H54 (cell line): ENCODE measurements at regions not wholly inside any gene's neighbourhood (a gene's known extent, or its start where the extent isn't known, plus 50 kb on each side); places are given as distances from the start of the nearest gene placed in this dataset.

ENCODE experiments used
- DNase-seq: peaks from one replicate; pipeline ENCODE4 v3.0.0; 2011; ENCODE audit warnings: low spot score, mixed read lengths; ENCODE audit not compliant: insufficient read length
- FAIRE-seq: peaks from 3 replicates; lab custom pipeline; 2011; peaks lifted over from hg19 to GRCh38; lab: Jason Lieb, UNC
- POLR2A ChIP-seq: IDR thresholded peaks from 2 replicates; pipeline ENCODE4 v1.6.1; 2011; ENCODE audit warnings: low read depth, mild to moderate bottlenecking, low read length

DNA sequence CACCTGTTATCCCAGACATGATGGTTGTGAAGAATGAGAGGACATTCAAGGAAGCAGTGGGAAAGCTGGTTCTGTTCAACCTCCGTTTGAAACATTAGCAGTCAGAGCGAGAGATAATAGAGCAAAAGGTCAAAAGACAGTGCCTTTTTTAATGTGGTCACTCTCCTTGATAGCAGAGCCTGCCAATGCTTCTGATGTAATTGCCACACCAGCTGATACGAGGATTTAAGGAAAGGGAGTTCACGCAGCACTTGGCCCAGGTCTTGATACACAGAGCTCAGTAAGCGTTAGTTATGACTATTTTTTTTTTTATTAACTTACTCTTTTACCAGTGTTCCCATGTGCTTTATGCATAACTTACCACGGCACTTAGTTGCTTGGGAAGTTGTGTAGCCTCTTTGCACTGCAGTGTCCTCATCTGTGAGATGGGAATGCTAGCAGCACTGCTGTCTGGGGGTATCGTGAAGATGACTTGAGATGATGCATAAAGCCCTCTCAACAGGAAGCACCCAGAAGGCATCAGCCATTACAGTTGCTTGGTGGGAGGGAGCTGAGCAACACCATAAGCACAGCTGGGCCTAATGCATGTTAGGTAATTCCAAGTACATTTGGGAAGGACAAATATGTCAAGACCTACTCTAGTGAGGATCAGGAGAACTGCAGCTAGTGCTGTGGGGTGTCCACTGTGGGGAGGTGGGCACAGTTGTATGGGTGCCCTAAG lies 123.3 kb upstream of the RASGRP1 start:
- no peak for FAIRE-seq
- no peak for DNase-seq
- TF ChIP-seq POLR2A: no peak

DNA sequence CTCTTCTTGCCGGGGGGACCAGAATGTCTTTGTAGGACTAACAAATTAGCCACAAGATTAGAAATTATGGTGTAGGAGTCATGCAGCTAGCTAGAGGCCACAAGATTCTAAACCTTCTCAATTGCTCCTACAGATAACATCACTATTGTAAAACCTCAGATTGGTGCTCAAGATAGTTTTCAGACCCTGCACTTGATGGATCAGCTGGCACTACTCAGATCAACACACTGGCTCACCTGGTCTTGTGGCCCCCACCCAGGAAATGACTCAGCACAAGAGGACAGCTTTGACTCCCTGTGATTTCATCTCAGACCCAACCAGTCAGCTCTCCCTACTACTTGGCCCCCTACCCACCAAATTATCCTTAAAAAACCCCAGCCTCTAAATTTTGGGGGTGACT lies 124.1 kb upstream of the RASGRP1 start:
- no peak for TF ChIP-seq POLR2A
- DNase-seq: no peak
- no peak for FAIRE-seq

DNA sequence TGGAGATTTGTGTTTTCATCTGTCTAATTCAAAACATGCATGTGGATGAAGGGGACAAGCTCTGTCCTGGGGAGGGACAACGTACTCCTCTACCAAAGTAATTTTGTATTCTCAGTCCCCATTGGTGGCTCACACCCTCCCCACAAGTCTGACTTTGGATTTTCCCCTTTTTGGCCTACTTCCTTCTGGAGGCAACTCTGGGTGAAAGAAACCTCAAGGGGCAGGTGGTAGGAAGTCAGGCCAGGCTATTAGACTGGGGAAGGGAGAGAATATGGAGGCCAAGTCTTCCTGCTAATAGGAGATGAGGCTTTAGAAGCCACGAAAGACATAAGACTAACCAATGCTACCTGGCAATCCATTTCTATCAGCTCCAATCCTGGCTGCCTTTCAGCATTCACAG lies 124.9 kb upstream of the RASGRP1 start:
- no peak for TF ChIP-seq POLR2A
- no peak for DNase-seq
- FAIRE-seq: no peak

DNA sequence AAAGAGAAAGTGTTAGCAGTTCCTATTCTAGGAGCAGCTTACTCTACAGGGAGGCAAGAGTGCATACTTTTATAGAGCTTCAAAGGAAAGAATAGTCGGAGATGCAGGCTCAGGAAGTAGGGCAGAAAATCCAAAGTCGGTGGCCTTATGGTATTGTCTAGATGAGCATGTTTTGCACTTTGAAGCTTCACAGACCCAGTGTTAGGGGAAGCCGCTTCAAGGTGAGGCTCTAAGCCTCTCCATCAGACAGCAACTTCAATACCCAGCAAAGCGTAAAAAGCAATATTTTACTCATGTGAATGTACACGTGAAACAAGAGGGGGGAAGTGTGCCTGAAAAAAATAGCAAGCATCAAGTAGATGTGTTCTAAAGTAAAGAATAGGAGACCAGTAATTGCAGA lies 125.6 kb upstream of the RASGRP1 start:
- TF ChIP-seq POLR2A: no peak
- FAIRE-seq: no peak
- DNase-seq: no peak

DNA sequence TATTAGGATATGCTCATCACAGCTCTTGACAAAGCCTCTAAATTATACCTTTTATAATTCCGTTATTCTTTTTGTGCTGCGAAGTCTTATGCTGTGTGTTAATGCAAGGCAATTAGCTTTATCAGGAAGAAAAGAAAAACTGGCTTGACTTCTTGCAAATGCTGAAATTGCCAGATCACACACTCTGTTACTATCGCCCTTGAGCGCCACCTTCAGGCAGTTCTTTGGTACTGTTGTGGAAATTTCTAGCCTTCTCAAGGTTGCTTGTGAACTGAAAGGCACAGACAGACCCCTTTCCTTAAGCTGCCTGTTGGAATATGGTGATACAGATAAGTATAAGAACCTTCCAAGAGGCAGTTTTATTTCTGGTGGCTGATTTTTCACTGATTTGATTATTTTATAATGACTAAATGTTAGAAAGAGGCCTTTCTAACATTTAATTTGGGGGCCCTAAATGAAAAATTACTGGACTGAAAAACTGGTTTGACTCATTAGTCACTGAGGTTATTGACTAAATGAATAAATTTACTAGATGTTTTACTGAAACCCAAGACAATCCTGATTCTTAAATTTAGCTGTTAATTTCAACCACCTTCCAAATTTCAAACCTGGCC lies 126.2 kb upstream of the RASGRP1 start:
- DNase-seq: no peak
- FAIRE-seq: peak; percentile 83
- TF ChIP-seq POLR2A: no peak

DNA sequence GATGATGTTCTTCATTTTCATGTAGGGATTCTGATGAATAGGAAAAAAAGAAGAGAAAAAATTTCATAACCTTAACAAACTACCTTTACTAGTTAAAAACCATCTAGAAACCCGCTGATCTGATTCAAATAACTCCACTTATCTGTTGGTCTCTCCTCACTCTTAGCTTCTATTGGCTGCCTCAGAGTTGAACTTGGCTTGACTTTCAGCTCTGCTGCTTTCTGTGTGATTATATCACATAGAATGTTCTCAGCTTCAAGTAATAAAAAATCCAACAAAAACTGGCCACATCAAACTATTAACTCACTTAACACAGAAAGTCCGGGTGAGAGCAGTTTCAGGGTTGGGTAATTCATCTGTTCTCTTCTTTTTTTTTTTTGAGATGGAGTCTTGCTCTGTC lies 126.8 kb upstream of the RASGRP1 start:
- no peak for TF ChIP-seq POLR2A
- DNase-seq (no peak), FAIRE-seq (no peak)

DNA sequence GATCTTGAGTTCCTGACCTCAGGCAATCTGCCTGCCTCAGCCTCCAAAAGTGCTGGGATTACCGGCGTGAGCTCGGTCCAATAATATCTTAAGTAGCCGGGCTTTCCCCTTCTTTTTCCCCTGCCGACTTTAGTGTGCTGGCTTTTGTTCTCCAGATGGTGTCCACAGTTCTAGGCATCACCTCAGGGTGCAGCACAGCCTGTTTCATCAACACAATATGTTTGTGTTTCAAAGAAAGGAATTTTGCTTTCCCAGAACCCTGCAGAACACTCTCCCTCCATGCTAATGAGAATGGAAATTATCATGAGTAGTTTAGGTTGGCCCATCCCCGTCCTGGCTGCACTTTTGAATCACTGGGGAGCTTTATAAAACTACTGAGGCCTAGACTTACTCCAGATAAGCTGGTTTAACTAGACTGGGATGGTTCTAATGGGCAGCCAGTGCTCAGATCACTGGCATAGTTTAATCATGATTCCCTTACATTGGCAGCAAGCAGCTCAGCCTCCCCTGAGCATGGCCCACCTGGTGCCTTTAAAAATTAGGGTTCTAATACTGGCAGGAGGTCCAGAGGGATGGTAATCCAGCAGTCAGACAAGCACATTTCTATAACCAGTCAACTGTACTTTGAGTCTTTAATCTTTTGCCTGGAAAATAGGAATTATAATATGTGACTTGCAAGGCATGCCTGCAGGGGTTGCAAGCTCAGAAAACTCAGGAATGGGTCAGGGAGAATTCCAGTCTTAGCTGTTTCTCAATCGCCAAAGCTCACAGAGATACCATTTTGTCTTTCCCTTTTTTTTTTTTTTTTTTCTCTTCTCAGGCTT lies 127.6 kb upstream of the RASGRP1 start:
- FAIRE-seq: no peak
- TF ChIP-seq POLR2A: no peak
- DNase-seq: no peak

DNA sequence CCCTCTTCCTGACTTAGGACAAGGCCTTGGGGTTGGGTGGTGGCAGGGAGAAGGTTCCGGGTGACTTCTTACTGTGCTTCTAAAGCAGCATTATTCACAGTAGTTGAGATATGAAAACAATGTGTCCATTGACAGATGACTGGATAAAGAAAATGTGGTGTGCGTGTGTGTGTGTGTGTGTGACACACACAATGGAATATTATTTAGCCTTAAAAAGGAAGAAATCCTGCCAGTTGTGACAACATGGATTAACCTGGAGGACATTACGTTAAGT lies 128.1 kb upstream of the RASGRP1 start:
- no peak for TF ChIP-seq POLR2A
- no peak for FAIRE-seq
- no peak for DNase-seq

DNA sequence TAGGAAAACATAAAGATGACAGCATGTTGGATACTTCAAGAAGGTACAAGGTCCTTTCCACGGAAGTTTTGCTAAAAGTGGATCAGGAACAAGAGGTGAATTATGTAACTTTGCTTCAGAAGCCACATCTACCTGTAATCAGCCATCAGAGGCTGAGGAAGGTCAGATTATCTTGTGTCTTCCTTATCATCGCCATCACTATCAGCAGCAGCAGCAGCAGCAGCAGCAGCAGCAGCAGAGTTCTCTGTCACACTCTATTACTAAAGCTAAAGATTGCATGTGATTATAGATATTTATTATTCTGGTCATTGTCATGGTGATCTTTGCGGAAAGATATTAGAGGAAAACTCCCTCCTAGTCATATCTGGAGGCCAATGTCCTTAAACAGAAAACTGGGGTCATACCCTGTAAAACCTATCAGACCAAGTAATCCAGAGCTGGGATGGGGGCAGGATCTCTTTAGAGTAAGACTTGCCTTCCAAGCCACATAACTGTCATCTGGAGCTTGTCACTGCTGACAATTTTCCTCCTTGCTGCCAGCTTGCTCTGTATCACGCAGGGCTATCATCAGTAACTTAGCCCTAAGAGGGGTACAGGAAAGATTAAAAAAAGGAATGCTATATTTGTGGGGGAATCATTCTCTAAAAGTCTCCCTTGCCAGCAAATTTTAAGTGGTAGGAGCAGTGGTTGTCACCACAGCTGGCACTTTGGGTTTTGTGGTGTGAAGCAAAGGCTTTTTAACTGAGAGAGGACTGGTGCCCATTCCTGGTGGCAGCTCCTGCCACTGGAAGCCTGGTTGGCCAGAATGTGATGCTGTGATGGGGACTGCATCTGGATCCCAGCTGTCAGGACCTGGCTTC lies 130.9 kb upstream of the RASGRP1 start:
- no peak for TF ChIP-seq POLR2A
- DNase-seq (no peak), FAIRE-seq (no peak)

DNA sequence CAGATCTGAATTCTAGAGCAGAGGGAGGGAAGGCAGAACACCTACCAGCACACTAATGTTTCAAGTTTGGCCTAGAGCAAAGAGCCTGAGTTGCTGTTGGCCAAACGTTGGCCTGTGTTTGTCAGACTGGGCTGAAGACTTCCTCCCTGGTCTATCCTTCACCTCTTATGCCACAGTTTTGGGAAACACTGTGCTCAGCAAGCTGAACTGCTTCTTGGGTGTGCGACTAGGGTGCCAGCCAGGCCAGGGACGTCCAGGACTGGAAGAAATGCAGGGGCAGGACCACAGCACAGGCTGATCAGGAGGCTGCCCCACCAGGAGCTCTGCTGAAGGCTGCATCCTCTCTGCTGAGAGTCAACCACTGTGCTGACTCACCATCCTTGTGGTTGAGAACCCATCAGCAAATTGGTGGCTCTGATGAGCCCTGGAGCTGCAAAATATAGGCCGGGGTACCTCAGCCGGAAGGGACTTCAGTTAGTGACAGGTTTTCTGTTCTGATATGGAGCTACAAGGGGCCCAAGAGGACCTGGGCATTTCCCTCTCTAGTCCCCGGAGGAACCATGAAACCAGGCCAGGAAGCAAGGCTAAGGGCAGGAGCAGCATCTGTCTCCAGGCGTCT lies 131.6 kb upstream of the RASGRP1 start:
- peak; percentile 28 for DNase-seq
- no peak for FAIRE-seq
- TF ChIP-seq POLR2A: no peak

DNA sequence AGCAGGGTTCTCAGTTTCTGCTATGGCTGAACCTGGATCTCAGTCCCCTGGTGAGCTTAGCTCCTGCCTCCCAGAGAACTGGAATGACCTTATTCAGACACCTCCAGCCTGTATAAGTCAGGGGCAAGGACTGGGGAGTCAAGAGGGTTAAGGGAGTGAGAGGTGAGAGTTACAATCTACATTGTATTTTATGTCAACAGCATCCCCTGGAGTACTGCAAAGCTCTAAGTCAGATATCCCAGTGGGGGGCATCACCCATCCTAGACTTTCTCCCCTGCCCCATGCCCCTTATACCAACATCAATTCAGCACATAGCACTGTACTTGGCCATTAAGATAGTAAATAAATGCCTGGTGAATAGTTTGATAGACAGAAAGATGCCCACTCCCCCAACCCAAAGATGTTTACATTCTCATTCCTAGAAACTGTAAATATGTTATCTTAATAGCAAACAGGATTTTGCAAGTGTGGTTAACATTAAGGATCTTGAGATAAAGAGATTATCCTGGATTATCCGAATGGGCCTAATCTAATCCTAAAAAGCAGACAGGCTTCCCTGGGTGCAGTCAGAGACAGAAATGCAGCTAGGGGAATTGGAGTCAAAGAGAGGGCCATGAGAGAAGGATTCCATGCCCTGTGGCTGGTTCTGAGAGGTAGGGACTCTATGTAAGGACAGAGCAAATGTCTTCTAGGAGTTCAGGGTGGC lies 132.3 kb upstream of the RASGRP1 start:
- no peak for TF ChIP-seq POLR2A
- no peak for FAIRE-seq
- DNase-seq: no peak

DNA sequence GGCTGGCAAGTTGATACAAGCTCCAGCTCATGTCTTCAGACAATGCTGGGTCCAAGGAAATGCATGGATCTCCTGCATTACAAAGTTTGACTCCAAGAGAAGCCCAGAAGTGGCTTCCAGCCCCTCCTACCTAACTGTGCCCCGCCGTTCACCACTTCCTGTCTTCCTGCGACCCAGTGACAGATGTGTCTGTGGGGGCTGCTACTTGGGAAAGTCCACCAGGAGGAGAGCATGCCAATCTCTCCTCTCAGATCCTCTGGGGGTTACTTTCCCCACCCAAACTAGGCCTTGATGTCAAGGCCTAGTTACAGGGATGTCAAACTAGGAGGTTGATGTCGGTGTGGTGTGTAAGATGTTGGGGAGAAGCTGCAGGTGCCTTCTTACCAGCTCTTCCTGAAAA lies 133.6 kb upstream of the RASGRP1 start:
- TF ChIP-seq POLR2A: no peak
- no peak for DNase-seq
- no peak for FAIRE-seq
